ENCODE measurements at regions not wholly inside any gene's neighbourhood (a gene's known extent, or its start where the extent isn't known, plus 50 kb on each side); places are given as distances from the start of the nearest gene placed in this dataset.

DNA sequence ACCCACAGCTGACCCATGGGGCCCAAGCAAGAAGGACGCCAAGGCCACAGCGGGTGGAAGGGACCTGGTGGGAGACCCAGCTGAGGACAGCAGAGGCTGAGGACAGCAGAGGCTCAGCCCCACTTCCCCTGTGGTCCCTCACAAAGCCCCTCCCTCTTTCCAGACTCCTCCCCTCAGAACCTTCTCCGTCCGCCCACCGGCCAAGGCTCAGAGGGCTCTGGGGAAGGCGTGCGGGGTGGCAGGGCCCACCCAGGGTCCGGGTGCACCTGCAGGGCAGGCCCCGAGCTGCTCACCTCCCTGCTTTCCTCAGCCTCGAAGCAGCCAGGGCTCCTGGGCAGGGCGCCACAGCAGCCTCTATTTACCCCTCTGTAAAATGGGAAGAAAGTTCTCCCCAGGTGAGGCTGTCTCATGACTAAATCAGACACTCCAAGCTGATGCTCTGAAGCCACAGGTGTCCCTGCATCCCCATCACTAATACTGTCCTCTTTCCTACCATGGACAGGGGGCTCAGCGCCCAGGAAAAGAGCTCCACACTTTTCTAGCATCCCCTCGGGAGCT, 137.9 kb upstream of the PPP1R26 start:
- ATAC-seq (no peak), DNase-seq (peak; percentile 57)
- Histone ChIP-seq H3K4me3 (no peak overlapping the region), H3K4me1 (no peaks in the 10 kb centered on the region), H3K9me3 (no peaks in the 10 kb centered on the region), H3K27ac (no peak overlapping the region), H3K27me3 (peaks cover 11% of the 10 kb centered on the region), H3K36me3 (no peaks in the 10 kb centered on the region)
- TF ChIP-seq, protein P1, sequence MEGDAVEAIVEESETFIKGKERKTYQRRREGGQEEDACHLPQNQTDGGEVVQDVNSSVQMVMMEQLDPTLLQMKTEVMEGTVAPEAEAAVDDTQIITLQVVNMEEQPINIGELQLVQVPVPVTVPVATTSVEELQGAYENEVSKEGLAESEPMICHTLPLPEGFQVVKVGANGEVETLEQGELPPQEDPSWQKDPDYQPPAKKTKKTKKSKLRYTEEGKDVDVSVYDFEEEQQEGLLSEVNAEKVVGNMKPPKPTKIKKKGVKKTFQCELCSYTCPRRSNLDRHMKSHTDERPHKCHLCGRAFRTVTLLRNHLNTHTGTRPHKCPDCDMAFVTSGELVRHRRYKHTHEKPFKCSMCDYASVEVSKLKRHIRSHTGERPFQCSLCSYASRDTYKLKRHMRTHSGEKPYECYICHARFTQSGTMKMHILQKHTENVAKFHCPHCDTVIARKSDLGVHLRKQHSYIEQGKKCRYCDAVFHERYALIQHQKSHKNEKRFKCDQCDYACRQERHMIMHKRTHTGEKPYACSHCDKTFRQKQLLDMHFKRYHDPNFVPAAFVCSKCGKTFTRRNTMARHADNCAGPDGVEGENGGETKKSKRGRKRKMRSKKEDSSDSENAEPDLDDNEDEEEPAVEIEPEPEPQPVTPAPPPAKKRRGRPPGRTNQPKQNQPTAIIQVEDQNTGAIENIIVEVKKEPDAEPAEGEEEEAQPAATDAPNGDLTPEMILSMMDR (IDR thresholded peaks at IDR 0.05), result no peak
- intact Hi-C loops (cut with DNase I), result loop anchor here (10.0 kb wide), 1 partner anchor 257 kb away; the partner anchor contains the start of gene OLFM1

DNA sequence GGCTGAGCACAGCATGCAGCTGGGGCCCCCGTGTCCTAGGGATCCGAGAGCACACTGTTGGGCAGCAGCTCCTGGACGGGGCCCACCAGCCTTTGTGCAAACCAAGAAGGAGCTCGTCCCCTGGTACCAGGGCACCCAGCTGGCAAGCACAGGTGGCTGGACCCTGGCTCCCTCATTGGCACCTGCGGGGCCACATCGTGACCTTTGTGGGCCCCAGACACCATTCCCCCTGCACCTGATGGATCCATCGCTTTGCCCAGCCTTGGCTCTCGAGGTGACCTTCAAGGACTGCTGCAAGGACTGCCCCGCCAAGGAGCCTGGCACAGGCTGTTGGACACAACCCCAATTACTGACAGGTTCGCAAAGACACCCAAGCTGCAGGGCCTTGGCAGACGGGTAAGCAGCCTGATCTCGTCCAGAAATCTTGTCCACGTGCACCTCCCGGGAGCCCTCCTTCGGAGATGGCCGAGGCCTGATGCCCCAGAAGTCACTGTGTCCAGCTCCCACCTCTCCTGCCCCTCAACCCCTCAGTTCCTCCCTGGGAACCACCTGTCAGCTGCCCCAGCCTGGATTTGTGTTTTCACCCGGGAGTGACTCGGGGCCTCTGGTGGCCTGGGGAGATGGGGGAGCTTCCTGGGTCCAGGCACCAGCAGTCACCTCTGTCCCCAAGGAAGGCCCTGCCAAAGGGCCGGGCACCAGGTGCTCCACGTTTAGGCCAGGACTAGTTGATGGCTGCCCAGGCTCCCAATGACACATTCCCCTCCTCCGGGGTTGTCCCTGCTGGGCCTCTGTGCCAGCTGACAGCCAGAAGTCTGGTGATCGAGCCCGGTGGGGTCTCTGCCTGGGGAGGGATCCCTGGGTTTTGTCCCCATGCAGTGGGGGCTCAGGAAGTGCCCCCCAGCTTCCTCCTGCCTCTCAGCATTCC, 137.1 kb upstream of the PPP1R26 start:
- Histone ChIP-seq H3K4me3 (no peak overlapping the region), H3K4me1 (no peaks in the 10 kb centered on the region), H3K36me3 (no peaks in the 10 kb centered on the region), H3K27me3 (peaks cover 11% of the 10 kb centered on the region), H3K27ac (no peak overlapping the region), H3K9me3 (no peaks in the 10 kb centered on the region)
- TF ChIP-seq, protein P1 (IDR thresholded peaks at IDR 0.05), result no peak
- intact Hi-C loops (cut with DNase I), result loop anchor here (10.0 kb wide), 1 partner anchor 258 kb away; the partner anchor contains the start of gene OLFM1
- ATAC-seq (no peak), DNase-seq (peak; percentile 58)

DNA sequence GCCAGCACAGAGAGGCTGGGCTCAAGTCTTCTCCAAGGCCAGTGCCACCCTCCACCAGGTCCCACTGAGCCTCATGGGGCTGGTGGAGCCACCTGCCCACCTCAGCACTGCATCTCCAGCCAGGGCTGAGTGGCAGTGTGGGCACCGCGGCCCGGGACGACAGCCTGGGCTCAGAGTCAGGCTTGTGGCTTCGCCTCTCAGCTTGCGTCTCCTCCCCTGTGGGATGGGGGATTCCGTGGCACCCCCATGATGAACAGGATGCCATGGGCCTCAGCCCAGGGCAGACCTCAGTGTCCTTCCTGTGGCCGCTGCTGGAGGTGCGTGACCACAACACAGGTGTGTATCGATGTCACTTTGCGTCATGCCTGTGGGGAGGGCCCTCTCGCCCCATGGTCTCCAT, 136.4 kb upstream of the PPP1R26 start:
- H3K4me1 ChIP-seq, result no peaks in the 10 kb centered on the region
- peak; percentile 39 for DNase-seq
- no peak overlapping the region for H3K4me3 ChIP-seq
- peaks cover 11% of the 10 kb centered on the region for H3K27me3 ChIP-seq
- H3K9me3 ChIP-seq, result no peaks in the 10 kb centered on the region
- intact Hi-C loops (cut with DNase I), result loop anchor here (10.0 kb wide), 1 partner anchor 258 kb away; the partner anchor contains the start of gene OLFM1
- H3K36me3 ChIP-seq, result no peaks in the 10 kb centered on the region
- H3K27ac ChIP-seq, result no peak overlapping the region
- no peak for ATAC-seq
- TF ChIP-seq, protein P1 (IDR thresholded peaks at IDR 0.05), result no peak

DNA sequence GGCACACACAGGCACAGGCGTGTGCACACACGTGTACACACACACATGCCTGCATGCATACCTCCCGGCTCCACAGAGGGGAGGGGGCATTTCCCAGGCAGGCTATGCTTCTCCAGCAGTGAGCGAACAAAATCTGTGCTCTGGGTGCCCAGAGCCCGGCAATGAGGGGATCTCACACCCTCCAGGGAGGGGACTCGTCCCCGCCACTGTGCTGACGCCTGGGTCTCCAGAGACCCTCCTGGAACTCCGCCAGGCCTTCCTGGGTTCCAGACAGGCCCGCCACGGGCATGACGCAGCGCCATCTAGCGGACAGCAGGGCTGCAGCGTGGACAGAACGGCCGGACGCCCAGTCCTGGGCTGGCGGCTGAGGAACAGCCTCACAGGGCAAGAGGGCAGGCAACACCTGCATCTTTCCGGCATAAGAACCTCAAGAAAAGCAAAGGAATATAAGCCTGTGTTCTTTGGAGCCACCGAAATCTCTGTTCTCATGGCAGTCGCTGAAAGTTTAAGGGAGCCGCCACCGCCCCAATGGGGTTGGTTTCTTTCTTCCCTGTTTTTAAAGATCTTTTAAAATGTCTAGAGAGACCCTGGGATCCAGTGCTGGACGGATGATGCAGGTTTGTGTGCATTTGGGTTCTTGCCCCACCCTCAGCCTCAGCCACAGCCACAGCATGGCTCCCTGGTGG, 135.6 kb upstream of the PPP1R26 start:
- H3K27me3 ChIP-seq, result peaks cover 11% of the 10 kb centered on the region
- intact Hi-C loops (cut with DNase I), result loop anchor here (10.0 kb wide), 1 partner anchor 259 kb away; the partner anchor contains the start of gene OLFM1

DNA sequence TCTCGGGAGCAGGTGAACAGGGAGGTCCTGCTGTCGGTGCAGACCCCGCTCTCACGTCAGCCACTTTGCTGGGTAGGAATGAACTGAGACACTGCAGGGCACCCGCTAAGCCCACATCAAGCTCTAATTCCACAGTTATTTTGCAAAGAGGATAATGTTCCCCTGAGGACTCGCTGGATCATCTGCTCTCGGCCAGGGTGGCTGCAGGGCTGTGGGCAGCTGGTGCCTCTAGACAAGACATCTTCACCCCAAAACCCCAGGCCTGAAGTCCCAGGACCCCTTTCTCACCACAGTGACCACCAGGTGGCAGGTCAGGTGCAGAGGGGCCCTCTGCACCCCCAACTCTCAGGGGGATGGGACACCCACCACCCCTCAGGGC, 135.1 kb upstream of the PPP1R26 start:
- no peak for ATAC-seq
- Histone ChIP-seq H3K9me3 (no peaks in the 10 kb centered on the region), H3K27ac (no peak overlapping the region), H3K27me3 (peaks cover 11% of the 10 kb centered on the region), H3K36me3 (no peaks in the 10 kb centered on the region), H3K4me1 (no peaks in the 10 kb centered on the region), H3K4me3 (no peak overlapping the region)
- DNase-seq, result no peak
- intact Hi-C loops (cut with DNase I), result loop anchor here (10.0 kb wide), 1 partner anchor 260 kb away; the partner anchor contains the start of gene OLFM1
- TF ChIP-seq, protein P1 (IDR thresholded peaks at IDR 0.05), result no peak

More for the DNA sequence above, 135.6 kb upstream of the PPP1R26 start:
- no peak overlapping the region for H3K4me3 ChIP-seq
- DNase-seq (peak; percentile 84), ATAC-seq (peak; percentile 71)
- no peak overlapping the region for H3K27ac ChIP-seq
- TF ChIP-seq, protein P1 (IDR thresholded peaks at IDR 0.05), result peak; percentile 91
- no peaks in the 10 kb centered on the region for H3K9me3 ChIP-seq
- no peaks in the 10 kb centered on the region for H3K36me3 ChIP-seq
- H3K4me1 ChIP-seq, result no peaks in the 10 kb centered on the region
